IMR-90 (cell line): ENCODE measurements at regions not wholly inside any gene's neighbourhood (a gene's known extent, or its start where the extent isn't known, plus 50 kb on each side); places are given as distances from the start of the nearest gene placed in this dataset.

ENCODE experiments used
- ATAC-seq: fragments of 200-7000 bp; cut with Tn5 transposase; 2 replicates; pipeline ENCODE4 v1.9.1; 2020; ENCODE audit warnings: low read depth, mild to moderate bottlenecking, moderate library complexity
- BruUV-seq: library from RNA; stranded (reverse); fragments of 400-500 nt; replicated peaks from 2 replicates; lab custom pipeline; 2021; lab: Mats Ljungman, UMichigan
- CTCF ChIA-PET: fragments of 300-600 bp; formaldehyde crosslinking; extraction: SDS; loops from one replicate; lab custom pipeline; 2021; ENCODE audit warnings: antibody characterized with exemption; lab: Yijun Ruan, JAX
- POLR2A ChIA-PET: fragments of 300-600 bp; sonication (Branson Sonifier 250); formaldehyde crosslinking; loops from one replicate; lab custom pipeline; 2022; ENCODE audit warnings: antibody characterized with exemption; ENCODE audit not compliant: unreplicated experiment; lab: Charles Lee
- DNase-seq: peaks from one replicate; pipeline ENCODE4 v3.0.0; 2013
- H2AFZ ChIP-seq: replicated peaks from 2 replicates; pipeline ENCODE3; 2013; ENCODE audit warnings: low read length, mild to moderate bottlenecking; ENCODE audit not compliant: poor library complexity
- H2AK5ac ChIP-seq: 2 replicates; pipeline ENCODE4 v1.6.1; 2013; ENCODE audit warnings: low read depth, low read length, inconsistent platforms
- H2AK9ac ChIP-seq: replicated peaks from 2 replicates; pipeline ENCODE3; 2013; ENCODE audit warnings: mild to moderate bottlenecking, low read depth, low read length, moderate library complexity; ENCODE audit not compliant: poor library complexity
- H2BK120ac ChIP-seq: 2 replicates; pipeline ENCODE4 v1.6.1; 2013; ENCODE audit warnings: low read depth, low read length, inconsistent platforms
- H2BK15ac ChIP-seq: 3 replicates; pipeline ENCODE4 v1.6.1; 2013; ENCODE audit warnings: low read depth, low read length, inconsistent platforms
- H2BK20ac ChIP-seq: 2 replicates; pipeline ENCODE4 v1.6.1; 2013; ENCODE audit warnings: low read depth, mild to moderate bottlenecking, inconsistent platforms, low read length, moderate library complexity
- H2BK5ac ChIP-seq: 2 replicates; pipeline ENCODE4 v1.6.1; 2013; ENCODE audit warnings: mild to moderate bottlenecking, low read depth, low read length, inconsistent platforms; ENCODE audit not compliant: poor library complexity, severe bottlenecking
- H3K14ac ChIP-seq: replicated peaks from 2 replicates; pipeline ENCODE4 v1.6.1; 2013; ENCODE audit warnings: low read depth, low read length, inconsistent platforms
- H3K18ac ChIP-seq: 2 replicates; pipeline ENCODE4 v1.6.1; 2013; ENCODE audit warnings: low read depth, low read length, control low read depth
- H3K23ac ChIP-seq: 2 replicates; pipeline ENCODE4 v1.6.1; 2013; ENCODE audit warnings: low read depth, low read length, inconsistent platforms
- H3K27ac ChIP-seq: 2 replicates; pipeline ENCODE4 v1.5.1; 2013; ENCODE audit warnings: mild to moderate bottlenecking, control low read depth, low read length; ENCODE audit not compliant: insufficient read depth
- H3K27me3 ChIP-seq: 2 replicates; pipeline ENCODE4 v1.6.1; 2013; ENCODE audit warnings: low read length; ENCODE audit not compliant: control insufficient read depth, insufficient read depth
- H3K36me3 ChIP-seq: 2 replicates; pipeline ENCODE4 v1.6.1; 2013; ENCODE audit warnings: low read length, mixed read lengths; ENCODE audit not compliant: control insufficient read depth, insufficient read depth
- H3K4ac ChIP-seq: 2 replicates; pipeline ENCODE4 v1.6.1; 2013; ENCODE audit warnings: low read depth, low read length, inconsistent platforms
- H3K4me1 ChIP-seq: 2 replicates; pipeline ENCODE4 v1.6.1; 2013; ENCODE audit warnings: low read length, mixed read lengths; ENCODE audit not compliant: control insufficient read depth, insufficient read depth
- H3K4me2 ChIP-seq: 2 replicates; pipeline ENCODE4 v1.6.1; 2013; ENCODE audit warnings: low read depth, mild to moderate bottlenecking, control low read depth, low read length, moderate library complexity
- H3K4me3 ChIP-seq: 2 replicates; pipeline ENCODE4 v1.5.1; 2013; ENCODE audit warnings: low read depth, mild to moderate bottlenecking, control low read depth, low read length, moderate library complexity; ENCODE audit not compliant: insufficient read depth
- H3K56ac ChIP-seq: 2 replicates; pipeline ENCODE4 v1.6.1; 2013; ENCODE audit warnings: low read length, inconsistent platforms; ENCODE audit not compliant: insufficient read depth; ENCODE audit errors: extremely low read depth
- H3K79me1 ChIP-seq, 2 experiments: 2 replicates each; pipeline ENCODE4 v1.6.1; 2013; ENCODE audit warnings: low read length in 2 of 2, inconsistent platforms in 1 of 2, low read depth in 1 of 2
- H3K9ac ChIP-seq: 2 replicates; pipeline ENCODE4 v1.6.1; 2013; ENCODE audit warnings: low read depth, low read length, control low read depth
- H3K9me1 ChIP-seq: 2 replicates; pipeline ENCODE4 v1.6.1; 2013; ENCODE audit warnings: low read length, inconsistent platforms; ENCODE audit not compliant: insufficient read depth
- H3K9me3 ChIP-seq: 2 replicates; pipeline ENCODE4 v1.6.1; 2013; ENCODE audit warnings: low read length; ENCODE audit not compliant: control insufficient read depth, insufficient read depth
- H4K20me1 ChIP-seq: 2 replicates; pipeline ENCODE4 v1.6.1; 2013; ENCODE audit warnings: low read length, inconsistent platforms; ENCODE audit not compliant: insufficient read depth
- H4K5ac ChIP-seq: 2 replicates; pipeline ENCODE4 v1.6.1; 2013; ENCODE audit warnings: mild to moderate bottlenecking, low read depth, low read length, control low read depth
- H4K8ac ChIP-seq, 2 experiments: 2 replicates each; pipeline ENCODE4 v1.6.1; 2013; ENCODE audit warnings: low read depth in 2 of 2, low read length in 2 of 2, control low read depth in 1 of 2, inconsistent platforms in 1 of 2
- H4K91ac ChIP-seq: 2 replicates; pipeline ENCODE4 v1.6.1; 2013; ENCODE audit warnings: low read depth, low read length, inconsistent platforms; ENCODE audit not compliant: insufficient read depth
- BHLHE40 ChIP-seq: fragments of 150-350 bp; IDR thresholded peaks from 2 replicates; pipeline ENCODE4 v1.6.1; 2016; ENCODE audit warnings: mild to moderate bottlenecking, low read depth, low read length
- CEBPB ChIP-seq: IDR thresholded peaks from 2 replicates; pipeline ENCODE4 v1.6.1; 2012; ENCODE audit warnings: low read depth, low read length, improper control_type of control experiment
- CHD1 ChIP-seq: IDR thresholded peaks from 2 replicates; pipeline ENCODE4 v1.6.1; 2012; ENCODE audit warnings: low read depth, low read length, improper control_type of control experiment
- FOS ChIP-seq: fragments of 150-350 bp; IDR thresholded peaks from 2 replicates; pipeline ENCODE4 v1.6.1; 2016; ENCODE audit warnings: low read depth, low read length
- MAFK ChIP-seq: IDR thresholded peaks from 2 replicates; pipeline ENCODE4 v1.6.1; 2012; ENCODE audit warnings: low read depth, low read length, improper control_type of control experiment
- MAZ ChIP-seq: IDR thresholded peaks from 2 replicates; pipeline ENCODE4 v1.6.1; 2012; ENCODE audit warnings: low read depth, mild to moderate bottlenecking, low read length, improper control_type of control experiment, moderate library complexity, borderline replicate concordance
- MXI1 ChIP-seq: IDR thresholded peaks from 2 replicates; pipeline ENCODE4 v1.6.1; 2012; ENCODE audit warnings: low read depth, mild to moderate bottlenecking, low read length, moderate library complexity, borderline replicate concordance
- NFE2L2 ChIP-seq: fragments of 150-350 bp; IDR thresholded peaks from 2 replicates; pipeline ENCODE4 v1.6.1; 2016; ENCODE audit warnings: low read depth, mild to moderate bottlenecking, low read length
- POLR2A ChIP-seq: IDR thresholded peaks from 2 replicates; pipeline ENCODE4 v1.6.1; 2012; ENCODE audit warnings: mild to moderate bottlenecking, low read depth, low read length
- RAD21 ChIP-seq: IDR thresholded peaks from 2 replicates; pipeline ENCODE4 v1.6.1; 2012; ENCODE audit warnings: low read length, improper control_type of control experiment
- RCOR1 ChIP-seq: IDR thresholded peaks from 2 replicates; pipeline ENCODE4 v1.6.1; 2012; ENCODE audit warnings: mild to moderate bottlenecking, low read length, improper control_type of control experiment; ENCODE audit not compliant: insufficient replicate concordance
- RFX5 ChIP-seq: IDR thresholded peaks from 2 replicates; pipeline ENCODE4 v1.8.0; 2012; ENCODE audit warnings: low read depth, mild to moderate bottlenecking, low read length, moderate library complexity
- SMC3 ChIP-seq: fragments of 150-350 bp; IDR thresholded peaks from 2 replicates; pipeline ENCODE4 v1.6.1; 2016; ENCODE audit warnings: low read depth, mild to moderate bottlenecking, antibody characterized with exemption, low read length, moderate library complexity
- WGBS, 2 experiments: methylation state at CpG; one replicate each; pipeline versions ENCODE4 v1.1.5 to v1.1.7; 2013; ENCODE audit warnings: missing lambda C conversion rate in 2 of 2; ENCODE audit not compliant: insufficient read length in 1 of 2; ENCODE audit errors: extremely low coverage in 2 of 2; 5-methylcytosine and 5-hydroxymethylcytosine counted together
- dilution Hi-C: fragments of 300-500 bp; cut with HindIII; formaldehyde crosslinking; loops from one replicate; pipeline ENCODE4 v1.14.3; 2018; ENCODE audit warnings: low sequenced_read_pairs; ENCODE audit not compliant: unreplicated experiment
- in situ Hi-C: fragments of 300-500 bp; cut with MboI; formaldehyde crosslinking; loops from 3 replicates; pipeline ENCODE4 v1.14.3; 2019; ENCODE audit warnings: low sequenced_read_pairs, inconsistent platforms, mixed read lengths
- intact Hi-C: fragments of 100-400 bp; cut with micrococcal nuclease; formaldehyde crosslinking; loops from 2 replicates; pipeline ENCODE4 v1.10.0; 2022
- TF ChIP-seq, protein P1 (sequence below): conservative IDR thresholded peaks from 2 replicates; pipeline ENCODE4 v1.5.1; 2012; ENCODE audit warnings: mild to moderate bottlenecking, low read depth, low read length, improper control_type of control experiment
- TF ChIP-seq, protein P2 (sequence below): fragments of 150-350 bp; IDR thresholded peaks from 2 replicates; pipeline ENCODE4 v1.6.1; 2016; ENCODE audit warnings: low read depth, mild to moderate bottlenecking, low read length, moderate library complexity, borderline replicate concordance
- TF ChIP-seq, protein P3 (sequence below): fragments of 150-350 bp; IDR thresholded peaks from 2 replicates; pipeline ENCODE4 v1.6.1; 2017; ENCODE audit warnings: mild to moderate bottlenecking, antibody characterized with exemption, low read length, low read depth

DNA sequence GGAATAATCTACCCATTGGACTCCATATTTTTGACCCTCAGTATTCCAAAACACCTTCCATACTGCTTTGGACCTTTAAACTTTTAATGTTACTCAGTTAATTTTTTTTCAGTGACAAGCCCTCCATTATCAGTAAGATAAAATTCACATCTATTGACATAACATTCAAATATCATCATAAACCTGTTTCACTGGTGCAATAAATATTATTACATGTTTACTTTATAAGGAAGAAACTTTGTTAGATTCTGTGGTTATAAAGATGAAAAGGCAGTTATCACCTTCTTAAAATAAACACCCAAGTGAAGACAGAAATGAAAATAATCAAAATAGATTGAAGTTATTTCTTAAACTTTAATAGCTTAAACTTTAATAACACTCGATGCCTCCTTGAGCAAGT is 758.5 kb upstream of the ADGRL2 start:
- Histone ChIP-seq H2BK15ac (no peak overlapping the region), H4K91ac (no peak overlapping the region), H3K4me1 (no peaks in the 10 kb centered on the region), H2BK120ac (no peak overlapping the region), H3K4me2 (no peak overlapping the region), H2AK9ac (no peak overlapping the region), H3K36me3 (no peaks in the 10 kb centered on the region), H3K56ac (no peak overlapping the region), H3K9me3 (no peaks in the 10 kb centered on the region), H3K23ac (no peak overlapping the region), H3K14ac (no peak overlapping the region), H3K4me3 (no peak overlapping the region), H2BK5ac (no peak overlapping the region), H3K9ac (no peak overlapping the region), H3K27me3 (no peaks in the 10 kb centered on the region), H4K8ac (no peak overlapping the region), H3K18ac (no peak overlapping the region), H4K20me1 (no peaks in the 10 kb centered on the region), H3K79me1 (no peaks in the 10 kb centered on the region), H4K5ac (no peak overlapping the region), H2AK5ac (no peak overlapping the region), H3K9me1 (no peaks in the 10 kb centered on the region), H3K27ac (no peak overlapping the region), H2AFZ (no peak overlapping the region), H3K4ac (no peak overlapping the region), H2BK20ac (no peak overlapping the region)
- ChIA-PET POLR2A (no interaction called here), CTCF (no interaction called here)
- no CpG with 5 or more reads among the region's 1 CpG for WGBS, 2 experiments
- TF ChIP-seq CEBPB: no peak
- no peak for TF ChIP-seq MXI1
- TF ChIP-seq, protein P1, sequence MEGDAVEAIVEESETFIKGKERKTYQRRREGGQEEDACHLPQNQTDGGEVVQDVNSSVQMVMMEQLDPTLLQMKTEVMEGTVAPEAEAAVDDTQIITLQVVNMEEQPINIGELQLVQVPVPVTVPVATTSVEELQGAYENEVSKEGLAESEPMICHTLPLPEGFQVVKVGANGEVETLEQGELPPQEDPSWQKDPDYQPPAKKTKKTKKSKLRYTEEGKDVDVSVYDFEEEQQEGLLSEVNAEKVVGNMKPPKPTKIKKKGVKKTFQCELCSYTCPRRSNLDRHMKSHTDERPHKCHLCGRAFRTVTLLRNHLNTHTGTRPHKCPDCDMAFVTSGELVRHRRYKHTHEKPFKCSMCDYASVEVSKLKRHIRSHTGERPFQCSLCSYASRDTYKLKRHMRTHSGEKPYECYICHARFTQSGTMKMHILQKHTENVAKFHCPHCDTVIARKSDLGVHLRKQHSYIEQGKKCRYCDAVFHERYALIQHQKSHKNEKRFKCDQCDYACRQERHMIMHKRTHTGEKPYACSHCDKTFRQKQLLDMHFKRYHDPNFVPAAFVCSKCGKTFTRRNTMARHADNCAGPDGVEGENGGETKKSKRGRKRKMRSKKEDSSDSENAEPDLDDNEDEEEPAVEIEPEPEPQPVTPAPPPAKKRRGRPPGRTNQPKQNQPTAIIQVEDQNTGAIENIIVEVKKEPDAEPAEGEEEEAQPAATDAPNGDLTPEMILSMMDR: no peak
- TF ChIP-seq MAFK: no peak
- no peak for TF ChIP-seq SMC3
- TF ChIP-seq CHD1: no peak
- TF ChIP-seq, protein P2, sequence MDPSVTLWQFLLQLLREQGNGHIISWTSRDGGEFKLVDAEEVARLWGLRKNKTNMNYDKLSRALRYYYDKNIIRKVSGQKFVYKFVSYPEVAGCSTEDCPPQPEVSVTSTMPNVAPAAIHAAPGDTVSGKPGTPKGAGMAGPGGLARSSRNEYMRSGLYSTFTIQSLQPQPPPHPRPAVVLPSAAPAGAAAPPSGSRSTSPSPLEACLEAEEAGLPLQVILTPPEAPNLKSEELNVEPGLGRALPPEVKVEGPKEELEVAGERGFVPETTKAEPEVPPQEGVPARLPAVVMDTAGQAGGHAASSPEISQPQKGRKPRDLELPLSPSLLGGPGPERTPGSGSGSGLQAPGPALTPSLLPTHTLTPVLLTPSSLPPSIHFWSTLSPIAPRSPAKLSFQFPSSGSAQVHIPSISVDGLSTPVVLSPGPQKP: no peak
- no peak for TF ChIP-seq RAD21
- TF ChIP-seq, protein P3, sequence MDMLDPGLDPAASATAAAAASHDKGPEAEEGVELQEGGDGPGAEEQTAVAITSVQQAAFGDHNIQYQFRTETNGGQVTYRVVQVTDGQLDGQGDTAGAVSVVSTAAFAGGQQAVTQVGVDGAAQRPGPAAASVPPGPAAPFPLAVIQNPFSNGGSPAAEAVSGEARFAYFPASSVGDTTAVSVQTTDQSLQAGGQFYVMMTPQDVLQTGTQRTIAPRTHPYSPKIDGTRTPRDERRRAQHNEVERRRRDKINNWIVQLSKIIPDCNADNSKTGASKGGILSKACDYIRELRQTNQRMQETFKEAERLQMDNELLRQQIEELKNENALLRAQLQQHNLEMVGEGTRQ: no peak
- no peak for TF ChIP-seq BHLHE40
- no peak for TF ChIP-seq RFX5
- no peak for TF ChIP-seq NFE2L2
- TF ChIP-seq POLR2A: no peak
- TF ChIP-seq FOS: no peak
- no peak for TF ChIP-seq RCOR1
- no peak for TF ChIP-seq MAZ
- intact Hi-C loops (no loop called here), in situ Hi-C loops (no loop called here), dilution Hi-C loops (no loop called here)
- DNase-seq: no peak
- no TSS peak for BruUV-seq
- ATAC-seq: no peak
